GF-D8 (cell line): ENCODE measurements at regions not wholly inside any gene's neighbourhood (a gene's known extent, or its start where the extent isn't known, plus 50 kb on each side); places are given as distances from the start of the nearest gene placed in this dataset.

ENCODE experiments used
- DNase-seq: peaks from one replicate; lab custom pipeline; 2025; lab: John Stamatoyannopoulos, UW

GRCh38 chr6:105452924-105453756, 50.3 kb upstream of the PREP start:
- no peak for DNase-seq
